Neural progenitor cell (in vitro differentiated cells): ENCODE measurements at regions not wholly inside any gene's neighbourhood (a gene's known extent, or its start where the extent isn't known, plus 50 kb on each side); places are given as distances from the start of the nearest gene placed in this dataset.

ENCODE experiments used
- DNase-seq: peaks from one replicate; pipeline ENCODE4 v3.0.0-alpha.2; 2016; ENCODE audit warnings: low spot score
- H2AFZ ChIP-seq: fragments of 200-600 bp; sonication (generic); replicated peaks from 2 replicates; pipeline ENCODE4 v1.6.1; 2016; ENCODE audit warnings: antibody characterized with exemption
- H3F3A ChIP-seq: fragments of 200-600 bp; sonication (generic); 2 replicates; pipeline ENCODE4 v1.6.1; 2016; ENCODE audit warnings: antibody characterized with exemption, low read depth
- H3K27ac ChIP-seq: fragments of 200-600 bp; sonication (generic); 2 replicates; pipeline ENCODE4 v1.5.1; 2016; ENCODE audit warnings: mild to moderate bottlenecking
- H3K27me3 ChIP-seq: fragments of 200-600 bp; sonication (generic); 2 replicates; pipeline ENCODE4 v1.6.1; 2016; ENCODE audit warnings: mild to moderate bottlenecking, moderate library complexity
- H3K36me3 ChIP-seq: fragments of 200-600 bp; sonication (generic); 2 replicates; pipeline ENCODE4 v1.5.1; 2016
- H3K4me1 ChIP-seq: fragments of 200-600 bp; sonication (generic); 2 replicates; pipeline ENCODE4 v1.6.1; 2016; ENCODE audit warnings: mixed run types
- H3K4me2 ChIP-seq: fragments of 200-600 bp; sonication (generic); 2 replicates; pipeline ENCODE4 v1.6.1; 2016
- H3K4me3 ChIP-seq: fragments of 200-600 bp; sonication (generic); 2 replicates; pipeline ENCODE4 v1.5.1; 2016
- H3K79me2 ChIP-seq: fragments of 200-600 bp; sonication (generic); 2 replicates; pipeline ENCODE4 v1.6.1; 2016; ENCODE audit warnings: low read depth
- H3K9ac ChIP-seq: fragments of 200-600 bp; sonication (generic); 2 replicates; pipeline ENCODE4 v1.6.1; 2016
- H3K9me3 ChIP-seq: fragments of 200-600 bp; sonication (generic); 2 replicates; pipeline ENCODE4 v1.5.1; 2016; ENCODE audit warnings: low read depth
- H4K20me1 ChIP-seq: fragments of 200-600 bp; sonication (generic); 2 replicates; pipeline ENCODE4 v1.6.1; 2016; ENCODE audit warnings: low read depth
- H3K27ac Mint-ChIP-seq: 3 replicates; pipeline ENCODE4 v1.8.0; 2021; ENCODE audit warnings: mixed read lengths
- H3K27me3 Mint-ChIP-seq: 2 replicates; pipeline ENCODE4 v1.8.0; 2022; ENCODE audit warnings: low read depth, mild to moderate bottlenecking, inconsistent platforms, moderate library complexity, mixed read lengths; ENCODE audit not compliant: insufficient read depth
- H3K36me3 Mint-ChIP-seq: 3 replicates; pipeline ENCODE4 v1.8.0; 2021; ENCODE audit warnings: mixed read lengths
- H3K4me1 Mint-ChIP-seq: 3 replicates; pipeline ENCODE4 v1.8.0; 2021; ENCODE audit warnings: mixed read lengths
- H3K4me3 Mint-ChIP-seq: 3 replicates; pipeline ENCODE4 v1.8.0; 2021; ENCODE audit warnings: mild to moderate bottlenecking, moderate library complexity, mixed read lengths
- H3K9me3 Mint-ChIP-seq: 3 replicates; pipeline ENCODE4 v1.8.0; 2020; ENCODE audit warnings: mixed read lengths
- CTCF ChIP-seq: fragments of 200-600 bp; sonication (generic); IDR thresholded peaks from 2 replicates; pipeline ENCODE4 v1.5.1; 2017; ENCODE audit warnings: antibody characterized with exemption, mild to moderate bottlenecking
- EZH2 ChIP-seq: fragments of 200-600 bp; sonication (generic); IDR thresholded peaks from 2 replicates; pipeline ENCODE4 v1.6.1; 2017; ENCODE audit warnings: antibody characterized with exemption, mild to moderate bottlenecking, moderate library complexity
- EZH2phosphoT487 ChIP-seq: fragments of 200-600 bp; sonication (generic); IDR thresholded peaks from 2 replicates; pipeline ENCODE4 v1.6.1; 2017; ENCODE audit warnings: antibody characterized with exemption

GRCh38 chr2:234193977-234194563 is 143.6 kb downstream of the SPP2 start:
- H3K9me3 ChIP-seq = no peaks in the 10 kb centered on the region
- Mint-ChIP-seq H3K36me3 (no peaks in the 10 kb centered on the region), H3K4me1 (peaks cover 6% of the 10 kb centered on the region), H3K27me3 (peaks cover 4% of the 10 kb centered on the region), H3K4me3 (no peak overlapping the region), H3K27ac (no peak overlapping the region), H3K9me3 (no peaks in the 10 kb centered on the region)
- no peak overlapping the region for H3K4me2 ChIP-seq
- H3K27ac ChIP-seq = no peak overlapping the region
- no peaks in the 10 kb centered on the region for H4K20me1 ChIP-seq
- H3K4me3 ChIP-seq = no peak overlapping the region
- H3F3A ChIP-seq = no peaks in the 10 kb centered on the region
- H3K4me1 ChIP-seq = peaks cover 4% of the 10 kb centered on the region
- no peaks in the 10 kb centered on the region for H3K79me2 ChIP-seq
- no peaks in the 10 kb centered on the region for H3K27me3 ChIP-seq
- no peak for TF ChIP-seq EZH2phosphoT487
- no peak for TF ChIP-seq EZH2
- no peak for TF ChIP-seq CTCF
- H3K9ac ChIP-seq = no peak overlapping the region
- H3K36me3 ChIP-seq = no peaks in the 10 kb centered on the region
- no peak overlapping the region for H2AFZ ChIP-seq
- no peak for DNase-seq

DNA sequence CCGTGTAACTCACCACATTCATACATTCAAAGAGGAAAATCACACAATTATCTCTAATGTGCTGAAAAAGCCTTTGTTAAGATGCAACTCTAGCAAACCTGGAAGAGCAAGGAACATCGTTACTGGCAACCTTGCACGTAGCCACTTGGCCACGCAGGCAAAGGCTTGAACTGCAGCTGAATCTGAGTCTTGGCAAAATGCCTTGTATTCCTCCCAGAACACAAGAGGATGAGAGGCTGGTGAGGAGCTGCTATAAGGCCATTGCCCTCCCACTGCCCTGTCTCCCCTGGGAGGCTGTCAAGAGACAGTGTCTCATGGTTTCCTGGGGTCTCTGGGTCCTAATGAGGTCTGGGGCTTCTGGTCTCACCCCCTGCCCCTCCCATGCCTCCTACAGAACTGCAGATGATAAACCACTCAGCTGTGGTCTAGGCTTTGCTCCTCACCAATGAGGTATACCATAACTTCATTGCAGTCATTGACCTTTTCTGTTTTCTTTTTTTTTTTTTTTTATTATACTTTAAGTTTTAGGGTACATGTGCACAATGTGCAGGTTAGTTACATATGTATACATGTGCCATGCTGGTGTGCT is 141.4 kb downstream of the SPP2 start:
- H4K20me1 ChIP-seq = no peaks in the 10 kb centered on the region
- H3K4me3 ChIP-seq = no peak overlapping the region
- no peaks in the 10 kb centered on the region for H3F3A ChIP-seq
- H3K27me3 ChIP-seq = no peaks in the 10 kb centered on the region
- no peak overlapping the region for H3K4me2 ChIP-seq
- Mint-ChIP-seq H3K27ac (peak overlapping the region; percentile 12), H3K9me3 (peaks cover 5% of the 10 kb centered on the region), H3K36me3 (no peaks in the 10 kb centered on the region), H3K4me3 (no peak overlapping the region), H3K27me3 (peaks cover 4% of the 10 kb centered on the region), H3K4me1 (peaks cover 9% of the 10 kb centered on the region)
- DNase-seq = peak; percentile 10
- TF ChIP-seq CTCF (no peak), EZH2 (no peak), EZH2phosphoT487 (no peak)
- H2AFZ ChIP-seq = peak overlapping the region; percentile 57
- no peaks in the 10 kb centered on the region for H3K36me3 ChIP-seq
- H3K79me2 ChIP-seq = no peaks in the 10 kb centered on the region
- no peak overlapping the region for H3K9ac ChIP-seq
- peaks cover 10% of the 10 kb centered on the region for H3K4me1 ChIP-seq
- H3K9me3 ChIP-seq = no peaks in the 10 kb centered on the region
- H3K27ac ChIP-seq = no peak overlapping the region

DNA sequence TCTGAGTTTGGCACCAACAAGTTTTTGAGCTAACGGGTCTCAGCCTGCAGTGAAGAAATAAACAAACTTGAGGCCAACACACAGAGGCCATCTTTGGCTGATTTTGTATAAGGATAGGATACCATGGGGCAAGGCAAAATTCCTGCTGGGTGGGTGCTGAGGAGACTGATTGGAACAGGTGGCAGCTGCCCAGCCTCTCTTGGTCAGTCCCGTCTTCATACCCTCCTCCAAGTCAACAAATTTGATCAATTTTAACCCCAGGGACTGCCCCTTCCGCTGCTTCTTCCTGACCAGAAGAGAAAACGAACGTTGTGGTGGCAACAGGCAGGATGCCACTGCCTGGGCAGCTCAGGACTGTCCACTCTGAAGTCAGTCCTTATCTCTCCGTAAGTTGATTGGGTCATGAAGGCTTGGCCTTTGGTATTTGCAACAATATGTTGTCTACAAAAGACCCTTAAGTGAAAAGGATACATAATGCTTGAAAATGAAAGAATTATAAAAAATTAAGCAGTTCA is 139.3 kb downstream of the SPP2 start:
- Histone ChIP-seq H3K4me1 (peaks cover 10% of the 10 kb centered on the region), H3K27ac (no peak overlapping the region), H4K20me1 (no peaks in the 10 kb centered on the region), H3K4me2 (no peak overlapping the region), H3K27me3 (no peaks in the 10 kb centered on the region), H2AFZ (peak overlapping the region; percentile 64), H3K9me3 (no peaks in the 10 kb centered on the region), H3K79me2 (no peaks in the 10 kb centered on the region), H3K9ac (no peak overlapping the region), H3K36me3 (no peaks in the 10 kb centered on the region), H3F3A (no peaks in the 10 kb centered on the region), H3K4me3 (no peak overlapping the region)
- no peak for DNase-seq
- H3K36me3 Mint-ChIP-seq = no peaks in the 10 kb centered on the region
- no peak overlapping the region for H3K4me3 Mint-ChIP-seq
- peaks cover 2% of the 10 kb centered on the region for H3K27me3 Mint-ChIP-seq
- no peak overlapping the region for H3K27ac Mint-ChIP-seq
- H3K9me3 Mint-ChIP-seq = peaks cover 6% of the 10 kb centered on the region
- TF ChIP-seq CTCF (no peak), EZH2phosphoT487 (no peak), EZH2 (no peak)
- H3K4me1 Mint-ChIP-seq = peaks cover 9% of the 10 kb centered on the region
